Ectodermal cell (in vitro differentiated cells): ENCODE measurements at regions not wholly inside any gene's neighbourhood (a gene's known extent, or its start where the extent isn't known, plus 50 kb on each side); places are given as distances from the start of the nearest gene placed in this dataset.

ENCODE experiments used
- H3K27ac ChIP-seq: 2 replicates; pipeline ENCODE4 v1.7.0; 2013; ENCODE audit warnings: mild to moderate bottlenecking, low read depth, low read length; ENCODE audit not compliant: insufficient read depth, poor library complexity, severe bottlenecking
- H3K27me3 ChIP-seq: 2 replicates; pipeline ENCODE4 v1.7.0; 2013; ENCODE audit warnings: mild to moderate bottlenecking, low read length; ENCODE audit not compliant: insufficient read depth, control insufficient read depth, poor library complexity, severe bottlenecking
- H3K36me3 ChIP-seq: one replicate; pipeline ENCODE4 v1.7.0; 2013; ENCODE audit warnings: low read length; ENCODE audit not compliant: control insufficient read depth, insufficient read depth
- H3K4me1 ChIP-seq: one replicate; pipeline ENCODE4 v1.7.0; 2013; ENCODE audit warnings: low read length; ENCODE audit not compliant: control insufficient read depth, insufficient read depth
- H3K4me3 ChIP-seq: 2 replicates; pipeline ENCODE4 v1.7.0; 2013; ENCODE audit warnings: low read depth, low read length, control low read depth; ENCODE audit not compliant: insufficient read depth
- H3K9me3 ChIP-seq: 2 replicates; pipeline ENCODE4 v1.7.0; 2013; ENCODE audit warnings: mild to moderate bottlenecking, low read length, moderate library complexity; ENCODE audit not compliant: control insufficient read depth
- WGBS, 2 experiments: methylation state at CpG; one replicate each; pipeline ENCODE4 v1.1.7; 2013; ENCODE audit warnings: missing lambda C conversion rate in 2 of 2; 5-methylcytosine and 5-hydroxymethylcytosine counted together

- no peaks in the 10 kb centered on the region for H3K36me3 ChIP-seq
- H3K9me3 ChIP-seq: no peaks in the 10 kb centered on the region
- H3K27ac ChIP-seq: no peak overlapping the region
- 86 to 93% methylated on average over 3 of the region's 3 CpGs for WGBS, 2 experiments
- peaks cover under 1% of the 10 kb centered on the region for H3K4me1 ChIP-seq
- no peak overlapping the region for H3K4me3 ChIP-seq
- H3K27me3 ChIP-seq: no peaks in the 10 kb centered on the region
Observed at GRCh38 chr15:70328679-70329115, 231.0 kb upstream of the TLE3 start.

GRCh38 chr15:70327856-70328678 lies 230.3 kb upstream of the TLE3 start:
- no peak overlapping the region for H3K27ac ChIP-seq
- no peak overlapping the region for H3K4me3 ChIP-seq
- no peaks in the 10 kb centered on the region for H3K9me3 ChIP-seq
- H3K36me3 ChIP-seq: no peaks in the 10 kb centered on the region
- 82% methylated on average over 8 of the region's 8 CpGs for WGBS, 2 experiments
- H3K27me3 ChIP-seq: no peaks in the 10 kb centered on the region
- H3K4me1 ChIP-seq: peaks cover 7% of the 10 kb centered on the region

- Histone ChIP-seq H3K27me3 (no peaks in the 10 kb centered on the region), H3K9me3 (no peaks in the 10 kb centered on the region), H3K36me3 (no peaks in the 10 kb centered on the region), H3K27ac (no peak overlapping the region), H3K4me3 (no peak overlapping the region), H3K4me1 (peaks cover 12% of the 10 kb centered on the region)
- WGBS, 2 experiments: 91 to 96% methylated on average over 3 of the region's 3 CpGs
Observed at GRCh38 chr15:70327328-70327855, 229.7 kb upstream of the TLE3 start.

- Histone ChIP-seq H3K9me3 (no peaks in the 10 kb centered on the region), H3K27me3 (no peaks in the 10 kb centered on the region), H3K36me3 (no peaks in the 10 kb centered on the region), H3K27ac (no peak overlapping the region), H3K4me1 (peaks cover 12% of the 10 kb centered on the region), H3K4me3 (no peak overlapping the region)
- WGBS, 2 experiments: 89 to 92% methylated on average over 15 of the region's 15 CpGs
Observed at GRCh38 chr15:70324001-70324974, 226.6 kb upstream of the TLE3 start.

- H3K27ac ChIP-seq: no peak overlapping the region
- H3K27me3 ChIP-seq: no peaks in the 10 kb centered on the region
- 59 to 63% methylated on average over 10 to 11 of the region's 11 CpGs for WGBS, 2 experiments
- H3K4me1 ChIP-seq: peaks cover 12% of the 10 kb centered on the region
- no peak overlapping the region for H3K4me3 ChIP-seq
- no peaks in the 10 kb centered on the region for H3K9me3 ChIP-seq
- H3K36me3 ChIP-seq: no peaks in the 10 kb centered on the region
Observed at GRCh38 chr15:70323111-70323851, 225.6 kb upstream of the TLE3 start.

- no peaks in the 10 kb centered on the region for H3K36me3 ChIP-seq
- H3K4me3 ChIP-seq: no peak overlapping the region
- H3K4me1 ChIP-seq: peaks cover 12% of the 10 kb centered on the region
- no peaks in the 10 kb centered on the region for H3K27me3 ChIP-seq
- no peak overlapping the region for H3K27ac ChIP-seq
- WGBS, 2 experiments: 84 to 91% methylated on average over 6 of the region's 6 CpGs
- no peaks in the 10 kb centered on the region for H3K9me3 ChIP-seq
Observed at GRCh38 chr15:70322051-70322668, 224.4 kb upstream of the TLE3 start.

GRCh38 chr15:70321172-70321819 lies 223.6 kb upstream of the TLE3 start:
- WGBS, 2 experiments: 94 to 96% methylated on average over 4 of the region's 4 CpGs
- Histone ChIP-seq H3K4me1 (peaks cover 12% of the 10 kb centered on the region), H3K27ac (no peak overlapping the region), H3K36me3 (no peaks in the 10 kb centered on the region), H3K4me3 (no peak overlapping the region), H3K9me3 (no peaks in the 10 kb centered on the region), H3K27me3 (no peaks in the 10 kb centered on the region)

GRCh38 chr15:70320482-70320881 lies 222.8 kb upstream of the TLE3 start:
- Histone ChIP-seq H3K4me3 (no peak overlapping the region), H3K4me1 (peaks cover 12% of the 10 kb centered on the region), H3K36me3 (no peaks in the 10 kb centered on the region), H3K27ac (no peak overlapping the region), H3K9me3 (no peaks in the 10 kb centered on the region), H3K27me3 (no peaks in the 10 kb centered on the region)
- WGBS, 2 experiments: 88 to 96% methylated on average over 2 of the region's 2 CpGs

- H3K9me3 ChIP-seq: no peaks in the 10 kb centered on the region
- WGBS, 2 experiments: 90 to 96% methylated on average over 3 of the region's 3 CpGs
- H3K27me3 ChIP-seq: no peaks in the 10 kb centered on the region
- no peak overlapping the region for H3K4me3 ChIP-seq
- no peak overlapping the region for H3K27ac ChIP-seq
- peaks cover 12% of the 10 kb centered on the region for H3K4me1 ChIP-seq
- H3K36me3 ChIP-seq: no peaks in the 10 kb centered on the region
Observed at GRCh38 chr15:70320077-70320476, 222.4 kb upstream of the TLE3 start.
